GM18517 (cell line): ENCODE measurements at regions not wholly inside any gene's neighbourhood (a gene's known extent, or its start where the extent isn't known, plus 50 kb on each side); places are given as distances from the start of the nearest gene placed in this dataset.
"Not testable (repeated sequence)": the region's sequence is repeated elsewhere in the genome, so short reads cannot be mapped to it uniquely, and the experiment has no call there.

Experiments used
- ATAC-seq: cut with Tn5 transposase; IDR thresholded peaks from one replicate; pipeline ENCODE4 v1.9.1; 2021; ENCODE audit warnings: mild to moderate bottlenecking, moderate library complexity; ENCODE audit not compliant: unreplicated experiment

GRCh38 chr16:51869176-51869575, 677.8 kb downstream of the TOX3 start:
- no peak for ATAC-seq

GRCh38 chr16:51868631-51869030, 678.3 kb downstream of the TOX3 start:
- no peak for ATAC-seq

- no peak for ATAC-seq
Measured at GRCh38 chr16:51867386-51868065, 679.4 kb downstream of the TOX3 start.

GRCh38 chr16:51864575-51864974, 682.4 kb downstream of the TOX3 start:
- no peak for ATAC-seq

- ATAC-seq, result no peak
Measured at GRCh38 chr16:51854401-51854951, 692.5 kb downstream of the TOX3 start.

GRCh38 chr16:51853586-51853985, 693.4 kb downstream of the TOX3 start:
- ATAC-seq, result no peak

- ATAC-seq, result no peak
Measured at GRCh38 chr16:51852892-51853291, 694.1 kb downstream of the TOX3 start.

GRCh38 chr16:51851111-51851510, 695.8 kb downstream of the TOX3 start:
- no peak for ATAC-seq

GRCh38 chr16:51849715-51850114, 697.2 kb downstream of the TOX3 start:
- ATAC-seq, result no peak

- ATAC-seq, result no peak
Measured at GRCh38 chr16:51845586-51846305, 694.7 kb upstream of the SALL1 start.

GRCh38 chr16:51839727-51840462, 688.8 kb upstream of the SALL1 start:
- ATAC-seq, result no peak

- ATAC-seq, result no peak
Measured at GRCh38 chr16:51834794-51835193, 683.7 kb upstream of the SALL1 start.

GRCh38 chr16:51834133-51834532, 683.1 kb upstream of the SALL1 start:
- no peak for ATAC-seq

- no peak for ATAC-seq
Measured at GRCh38 chr16:51831595-51832367, 680.7 kb upstream of the SALL1 start.

GRCh38 chr16:51831034-51831433, 680.0 kb upstream of the SALL1 start:
- not testable (repeated sequence) for ATAC-seq

- ATAC-seq, result no peak
Measured at GRCh38 chr16:51825779-51826178, 674.7 kb upstream of the SALL1 start.

GRCh38 chr16:51822471-51822870, 671.4 kb upstream of the SALL1 start:
- no peak for ATAC-seq

- ATAC-seq, result no peak
Measured at GRCh38 chr16:51821527-51821926, 670.5 kb upstream of the SALL1 start.

GRCh38 chr16:51820176-51820575, 669.1 kb upstream of the SALL1 start:
- ATAC-seq, result no peak

GRCh38 chr16:51818342-51818944, 667.4 kb upstream of the SALL1 start:
- no peak for ATAC-seq
